ENCODE measurements at regions not wholly inside any gene's neighbourhood (a gene's known extent, or its start where the extent isn't known, plus 50 kb on each side); places are given as distances from the start of the nearest gene placed in this dataset.
"Not testable (repeated sequence)": the region's sequence is repeated elsewhere in the genome, so short reads cannot be mapped to it uniquely, and the experiment has no call there.

GRCh38 chrX:94341730-94342129 is 667.7 kb downstream of the FAM133A start:
- not testable (repeated sequence) for DNase-seq

- no peak for DNase-seq
Observed at GRCh38 chrX:94361241-94361640, 687.2 kb downstream of the FAM133A start.

GRCh38 chrX:94365736-94366135 is 691.7 kb downstream of the FAM133A start:
- DNase-seq, result no peak

GRCh38 chrX:94366616-94367015 is 692.6 kb downstream of the FAM133A start:
- DNase-seq, result no peak

GRCh38 chrX:94389044-94389443 is 715.0 kb downstream of the FAM133A start:
- DNase-seq, result no peak

GRCh38 chrX:94400488-94400887 is 726.5 kb downstream of the FAM133A start:
- DNase-seq, result no peak

GRCh38 chrX:94401426-94401825 is 727.4 kb downstream of the FAM133A start:
- no peak for DNase-seq

GRCh38 chrX:94414746-94415145 is 740.7 kb downstream of the FAM133A start:
- no peak for DNase-seq

GRCh38 chrX:94418065-94418464 is 744.1 kb downstream of the FAM133A start:
- DNase-seq, result no peak

- DNase-seq, result no peak
Observed at GRCh38 chrX:94424456-94424855, 750.5 kb downstream of the FAM133A start.

GRCh38 chrX:94430091-94430490 is 756.1 kb downstream of the FAM133A start:
- DNase-seq, result no peak

- DNase-seq, result no peak
Observed at GRCh38 chrX:94435799-94436198, 761.8 kb downstream of the FAM133A start.

GRCh38 chrX:94454159-94454558 is 780.2 kb downstream of the FAM133A start:
- DNase-seq, result no peak

- no peak for DNase-seq
Observed at GRCh38 chrX:94454606-94455005, 780.6 kb downstream of the FAM133A start.

- DNase-seq, result no peak
Observed at GRCh38 chrX:94455782-94456181, 781.8 kb downstream of the FAM133A start.

- no peak for DNase-seq
Observed at GRCh38 chrX:94492541-94492940, 818.5 kb downstream of the FAM133A start.

GRCh38 chrX:94493405-94493804 is 819.4 kb downstream of the FAM133A start:
- DNase-seq, result no peak

- DNase-seq, result no peak
Observed at GRCh38 chrX:94511564-94511963, 837.6 kb downstream of the FAM133A start.

- no peak for DNase-seq
Observed at GRCh38 chrX:94515009-94515408, 841.0 kb downstream of the FAM133A start.

- DNase-seq, result no peak
Observed at GRCh38 chrX:94524867-94525266, 850.9 kb downstream of the FAM133A start.

GRCh38 chrX:94545722-94546121 is 871.7 kb downstream of the FAM133A start:
- DNase-seq, result no peak

GRCh38 chrX:94551831-94552230 is 877.8 kb downstream of the FAM133A start:
- no peak for DNase-seq

- peak in 1 of 3 donors; percentile 5 for DNase-seq
Observed at GRCh38 chrX:94560930-94561329, 886.9 kb downstream of the FAM133A start.

GRCh38 chrX:94576367-94577004 is 902.5 kb downstream of the FAM133A start:
- no peak for DNase-seq
